ENCODE measurements at regions not wholly inside any gene's neighbourhood (a gene's known extent, or its start where the extent isn't known, plus 50 kb on each side); places are given as distances from the start of the nearest gene placed in this dataset.
"Not testable (repeated sequence)": the region's sequence is repeated elsewhere in the genome, so short reads cannot be mapped to it uniquely, and the experiment has no call there.

DNA sequence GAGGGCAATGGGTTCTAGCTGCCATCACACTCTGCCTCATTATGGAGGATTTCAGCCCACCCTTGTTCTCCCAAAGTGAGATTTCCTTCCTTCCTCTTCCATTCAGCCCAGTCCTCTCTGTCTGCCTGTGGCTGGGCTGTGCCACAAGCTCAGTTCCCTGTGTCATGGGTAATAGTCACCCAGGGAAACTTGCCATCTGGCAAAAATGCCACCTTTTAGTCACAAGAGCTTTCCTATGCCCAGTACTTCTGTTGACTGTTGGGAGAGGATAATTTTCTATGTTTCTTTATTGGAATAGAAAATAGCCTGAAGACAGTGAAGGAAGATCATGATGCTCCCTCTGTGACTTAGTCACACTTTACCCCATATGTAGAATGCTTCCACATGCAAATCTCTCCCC lies 71.4 kb downstream of the TLR4 start:
- DNase-seq (ENCODE audit: low read depth): no peak

DNA sequence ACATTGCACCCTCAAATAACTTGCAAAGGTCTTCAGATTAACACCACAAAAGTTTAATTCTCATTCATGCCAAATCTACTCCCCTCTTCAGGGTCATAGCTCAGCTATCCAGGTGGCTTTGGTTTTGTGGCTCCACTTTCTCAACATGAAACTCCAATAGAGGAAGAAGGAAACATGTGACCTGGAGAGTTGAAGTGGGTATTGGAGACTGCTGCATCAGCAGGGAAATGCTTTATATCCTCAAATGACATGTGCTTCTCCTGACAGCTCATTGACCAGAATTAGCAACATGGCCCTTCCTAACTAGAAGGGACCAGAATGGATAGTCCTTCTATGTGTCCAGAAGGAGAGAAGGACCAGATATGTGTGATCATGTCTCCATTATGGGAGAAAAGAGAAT lies 73.6 kb downstream of the TLR4 start:
- no peak for DNase-seq (ENCODE audit: low read depth)

DNA sequence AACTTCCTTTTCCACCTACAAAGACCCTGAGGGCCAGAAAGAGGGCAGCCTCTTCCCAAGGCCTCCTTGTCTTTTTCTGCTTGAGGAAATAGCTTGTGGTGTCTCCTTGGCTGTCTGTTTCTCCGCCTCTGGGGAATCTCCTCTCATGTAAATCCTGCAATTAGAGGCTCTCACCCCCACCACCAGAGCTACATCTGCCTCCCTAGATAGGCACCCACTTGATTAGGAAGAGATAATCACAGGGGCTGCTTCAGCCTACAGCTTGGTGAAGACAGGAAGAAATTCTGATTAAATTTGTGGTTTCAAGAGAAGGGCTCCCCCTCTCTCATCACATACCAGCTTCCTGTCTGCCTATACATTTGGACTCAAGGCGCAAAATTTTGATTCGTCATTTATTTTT lies 75.6 kb downstream of the TLR4 start:
- no peak for DNase-seq (ENCODE audit: low read depth)

DNA sequence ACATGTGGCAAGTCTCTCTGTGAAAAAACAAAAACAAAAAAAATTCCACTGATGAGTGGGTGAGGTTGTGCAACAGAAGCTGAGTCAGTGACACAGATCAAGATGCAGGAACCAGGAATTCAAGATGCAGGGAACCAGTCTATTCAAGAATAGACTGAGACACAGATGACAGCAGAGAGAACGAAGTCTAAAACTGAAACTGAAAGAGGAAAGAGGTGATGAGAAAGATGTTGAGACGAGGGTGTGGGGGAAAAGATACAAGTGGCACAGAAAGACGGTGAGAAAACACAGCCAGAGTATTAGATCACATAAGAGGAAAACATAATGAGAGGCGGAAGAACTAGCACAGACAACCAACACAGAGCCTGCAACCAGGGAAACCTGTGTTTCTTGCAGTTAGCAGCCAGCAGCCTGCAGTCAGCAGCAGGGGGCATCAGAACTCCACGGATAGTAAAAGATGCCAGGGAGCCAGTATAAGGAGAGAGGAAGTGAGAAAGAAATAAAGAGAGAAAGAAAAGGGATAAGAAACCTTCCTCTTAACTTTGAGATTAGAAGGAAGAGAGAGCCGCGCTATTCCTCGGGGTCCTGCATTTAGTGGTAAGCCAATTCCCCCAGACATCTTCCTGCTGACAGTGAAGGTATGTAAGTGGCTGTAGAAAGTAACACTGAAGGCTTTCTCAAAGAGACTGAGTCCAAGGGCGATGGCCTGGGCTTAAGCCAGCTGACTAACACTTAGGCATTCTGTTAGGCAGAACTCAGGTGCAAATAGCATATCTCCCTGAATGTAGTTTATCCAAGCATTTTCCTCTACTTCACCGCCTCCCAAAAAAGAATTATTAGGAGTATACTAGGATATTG lies 79.0 kb downstream of the TLR4 start:
- DNase-seq (ENCODE audit: low read depth): peak; percentile 90

DNA sequence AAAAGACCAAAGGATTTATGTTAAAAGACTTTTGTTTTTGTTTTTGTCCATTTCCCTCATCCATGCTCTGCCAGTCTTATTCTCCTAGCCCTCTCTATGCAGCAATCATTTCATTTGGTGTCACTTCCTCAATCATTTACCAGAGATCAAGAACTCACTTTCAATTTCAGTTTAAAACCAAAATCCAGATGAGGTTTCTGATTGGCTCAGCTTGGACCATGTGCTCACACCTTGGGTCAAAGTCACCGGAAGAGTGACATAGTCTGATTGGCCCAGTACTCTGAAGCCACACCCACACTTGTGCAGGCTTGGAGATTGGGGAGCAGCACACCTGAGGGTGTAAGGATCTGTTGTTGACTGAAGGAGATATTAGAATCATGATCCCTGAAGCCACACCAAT lies 79.6 kb downstream of the TLR4 start:
- DNase-seq (ENCODE audit: low read depth): peak; percentile 16

DNA sequence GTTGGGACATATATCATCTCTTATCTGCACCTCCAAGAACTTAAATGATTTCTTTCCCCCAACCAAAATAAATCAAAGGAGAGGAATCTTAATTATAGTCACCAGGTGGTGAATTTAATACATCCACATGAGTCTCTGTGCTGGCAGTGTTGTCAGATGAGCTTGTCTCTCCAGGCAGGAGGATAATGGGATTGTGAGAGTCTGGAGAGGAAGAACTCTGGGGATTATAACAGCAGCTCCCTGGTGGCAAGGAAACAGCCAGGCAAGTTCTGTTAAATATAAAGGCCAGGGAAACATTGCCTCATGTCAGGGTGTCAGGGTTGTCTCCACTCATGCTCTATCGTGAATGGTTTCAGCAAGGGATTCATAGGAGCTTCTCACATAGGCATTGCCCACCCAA lies 80.8 kb downstream of the TLR4 start:
- no peak for DNase-seq (ENCODE audit: low read depth)

DNA sequence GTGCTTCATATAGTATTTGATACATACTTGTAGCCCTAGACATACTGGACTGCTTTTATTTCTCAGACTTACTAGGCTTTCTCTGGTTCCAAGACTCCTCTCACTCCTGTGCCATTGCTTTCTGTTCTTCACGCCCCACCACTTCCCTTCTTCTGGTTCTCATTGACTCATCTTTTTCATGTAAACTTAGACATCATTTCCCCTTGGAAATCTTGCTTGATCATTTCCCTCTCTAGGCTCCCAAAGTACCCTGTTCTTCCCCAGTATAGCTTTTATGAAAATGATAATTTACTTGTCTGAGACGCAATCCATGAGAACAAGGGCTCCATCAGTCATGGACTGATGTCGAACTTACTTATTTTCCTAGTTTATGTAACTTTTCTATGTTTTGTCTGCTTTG lies 83.5 kb downstream of the TLR4 start:
- DNase-seq (ENCODE audit: low read depth): peak; percentile 27

DNA sequence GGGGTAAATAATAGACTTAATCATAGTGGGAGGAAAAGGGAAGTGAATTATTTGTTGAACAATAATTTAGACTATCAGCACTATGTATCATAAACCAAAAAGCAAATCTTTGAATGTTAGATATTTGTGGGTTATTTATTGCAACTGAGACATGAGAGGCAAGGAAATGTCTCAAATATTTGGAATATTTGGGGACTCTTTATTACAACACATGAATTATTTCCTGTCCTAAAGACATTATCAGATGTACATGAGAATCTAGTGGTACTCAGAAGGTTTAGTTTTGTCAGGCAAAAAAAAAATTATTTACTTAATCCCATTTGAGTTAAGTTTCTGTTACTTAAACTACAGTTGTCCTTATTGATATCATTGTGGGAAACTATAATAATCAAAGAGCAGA lies 91.1 kb downstream of the TLR4 start:
- DNase-seq (ENCODE audit: low read depth): no peak

DNA sequence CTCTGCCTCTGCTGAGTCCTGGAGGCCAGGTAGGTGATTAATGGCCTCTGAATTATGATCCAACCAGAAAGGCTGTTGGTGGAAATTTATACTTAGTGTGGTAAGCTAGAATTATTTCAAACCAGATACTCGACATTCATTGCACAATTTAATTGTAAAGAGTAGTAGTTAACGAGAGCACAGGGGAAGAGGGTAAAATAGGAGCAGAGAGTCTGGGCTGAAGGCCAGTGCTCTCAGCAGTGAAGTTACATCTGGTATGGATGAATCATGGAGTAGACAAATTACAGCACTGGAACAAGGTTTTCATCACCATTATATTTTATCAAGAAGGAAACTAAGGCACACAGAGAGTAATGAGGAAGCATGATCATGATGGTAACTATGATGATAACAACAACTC lies 92.5 kb downstream of the TLR4 start:
- DNase-seq (ENCODE audit: low read depth): peak; percentile 33

DNA sequence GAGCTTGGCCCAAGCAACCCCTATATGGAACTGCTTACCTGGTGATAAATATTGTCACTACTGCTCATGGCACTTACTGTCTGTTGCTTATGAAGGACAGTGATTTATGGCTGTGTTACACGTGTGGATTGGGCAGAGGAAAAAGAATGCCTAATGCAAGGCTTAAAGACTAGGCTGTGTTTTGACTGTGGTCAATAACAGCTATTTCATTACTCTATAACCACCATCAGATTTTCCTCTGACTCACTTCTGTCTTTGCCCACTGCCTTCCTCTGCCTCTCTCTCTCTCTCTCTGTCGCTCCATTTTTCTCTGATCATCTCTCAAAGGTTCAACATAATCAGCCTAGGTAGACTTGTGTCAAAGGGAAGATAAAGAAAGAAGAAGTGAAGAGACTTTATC lies 96.2 kb downstream of the TLR4 start:
- DNase-seq (ENCODE audit: low read depth): no peak

DNA sequence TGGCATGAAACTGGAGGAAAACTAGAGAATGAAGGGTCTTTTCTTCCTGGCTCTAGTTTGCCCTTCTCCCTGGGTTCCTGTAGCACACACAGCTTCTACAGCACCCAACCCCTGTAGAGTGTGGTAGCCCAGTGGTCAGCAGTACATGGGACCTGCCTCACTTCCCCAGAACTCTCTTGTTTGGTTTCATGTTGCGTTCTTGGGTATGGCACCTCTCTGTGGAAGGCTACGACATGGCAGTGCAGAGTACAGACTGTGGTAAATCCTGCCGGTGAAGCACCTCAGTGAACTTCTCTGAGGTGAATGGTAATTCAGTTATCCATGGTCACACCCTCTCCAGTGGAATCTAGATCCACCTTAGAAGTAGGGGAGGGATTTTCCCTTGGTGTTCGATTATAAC lies 105.5 kb downstream of the TLR4 start:
- DNase-seq (ENCODE audit: low read depth): no peak

DNA sequence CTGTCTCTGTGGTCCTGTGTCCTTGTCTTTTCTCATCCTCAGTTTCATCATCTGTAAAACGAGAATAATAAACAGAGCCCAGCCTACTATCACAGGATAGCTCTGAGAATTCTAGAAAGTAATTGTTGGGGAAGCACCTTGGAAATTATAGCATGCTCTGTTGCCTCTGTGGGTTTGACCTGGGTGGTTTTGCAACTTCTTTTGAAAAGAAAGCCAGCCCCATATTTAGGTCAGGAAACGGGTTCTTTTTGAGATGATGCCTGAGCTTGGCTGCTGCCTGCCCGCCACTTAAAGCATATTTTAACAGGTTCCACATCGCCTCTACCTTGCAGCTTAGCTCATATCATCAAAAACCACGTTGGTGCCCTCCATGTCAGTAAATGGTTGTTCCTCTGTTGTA lies 111.1 kb downstream of the TLR4 start:
- peak; percentile 9 for DNase-seq (ENCODE audit: low read depth)

DNA sequence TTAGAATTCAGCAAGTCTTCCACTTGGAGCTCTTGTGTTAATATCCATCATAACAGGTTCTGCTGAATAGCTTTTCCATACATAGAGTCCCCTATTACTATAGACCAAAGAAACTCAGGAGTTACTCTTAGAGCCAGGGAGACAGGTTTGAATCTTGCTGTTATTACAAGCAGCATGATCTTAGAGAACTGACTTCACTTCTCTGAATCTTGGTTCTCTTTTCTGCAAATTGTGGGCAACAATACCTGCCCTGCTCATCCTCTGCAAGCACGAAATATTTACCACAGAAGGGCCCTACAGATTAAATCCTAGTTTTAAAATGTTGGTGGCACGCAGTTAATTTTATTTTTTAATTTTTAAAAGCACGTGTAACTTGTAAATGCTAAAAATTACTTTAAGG lies 111.7 kb downstream of the TLR4 start:
- DNase-seq (ENCODE audit: low read depth): no peak

DNA sequence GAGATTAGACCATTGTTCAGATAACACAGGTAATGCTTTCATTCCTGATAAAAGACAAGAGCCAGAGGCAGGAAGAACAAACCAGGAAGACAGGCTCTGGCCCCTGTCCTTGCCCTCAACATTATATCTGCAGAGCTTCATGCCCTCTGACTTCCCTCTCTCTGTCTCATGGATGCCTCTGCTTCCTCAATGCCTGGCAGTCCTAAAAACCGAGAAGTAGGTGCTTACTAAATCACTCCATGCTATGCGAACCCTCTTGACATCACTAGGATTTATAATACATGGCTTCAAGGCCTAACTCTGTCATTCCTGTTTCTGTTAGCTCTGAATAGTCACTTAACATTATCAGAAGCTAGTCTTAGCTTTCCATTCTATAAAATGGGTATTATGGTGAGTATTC lies 117.8 kb downstream of the TLR4 start:
- DNase-seq (ENCODE audit: low read depth): no peak

DNA sequence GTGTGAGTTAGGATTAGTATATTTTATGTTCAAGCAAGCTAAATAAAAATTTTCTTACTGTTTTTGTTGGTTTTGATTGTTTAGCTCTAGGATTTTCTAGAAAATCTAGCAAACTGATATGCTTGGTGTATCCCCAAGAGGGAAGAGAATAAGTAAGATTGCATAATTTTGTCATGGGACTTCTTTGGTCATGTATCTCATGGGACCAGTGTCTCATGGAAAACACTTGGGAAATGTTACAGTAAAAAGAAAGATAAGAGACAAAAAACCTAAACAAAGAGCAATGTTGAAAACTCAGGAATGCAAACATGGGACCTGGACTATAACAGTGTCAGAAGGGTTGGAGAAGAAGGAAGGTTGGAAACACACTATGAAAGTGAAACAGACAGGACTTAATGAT lies 119.4 kb downstream of the TLR4 start:
- DNase-seq (ENCODE audit: low read depth): no peak

DNA sequence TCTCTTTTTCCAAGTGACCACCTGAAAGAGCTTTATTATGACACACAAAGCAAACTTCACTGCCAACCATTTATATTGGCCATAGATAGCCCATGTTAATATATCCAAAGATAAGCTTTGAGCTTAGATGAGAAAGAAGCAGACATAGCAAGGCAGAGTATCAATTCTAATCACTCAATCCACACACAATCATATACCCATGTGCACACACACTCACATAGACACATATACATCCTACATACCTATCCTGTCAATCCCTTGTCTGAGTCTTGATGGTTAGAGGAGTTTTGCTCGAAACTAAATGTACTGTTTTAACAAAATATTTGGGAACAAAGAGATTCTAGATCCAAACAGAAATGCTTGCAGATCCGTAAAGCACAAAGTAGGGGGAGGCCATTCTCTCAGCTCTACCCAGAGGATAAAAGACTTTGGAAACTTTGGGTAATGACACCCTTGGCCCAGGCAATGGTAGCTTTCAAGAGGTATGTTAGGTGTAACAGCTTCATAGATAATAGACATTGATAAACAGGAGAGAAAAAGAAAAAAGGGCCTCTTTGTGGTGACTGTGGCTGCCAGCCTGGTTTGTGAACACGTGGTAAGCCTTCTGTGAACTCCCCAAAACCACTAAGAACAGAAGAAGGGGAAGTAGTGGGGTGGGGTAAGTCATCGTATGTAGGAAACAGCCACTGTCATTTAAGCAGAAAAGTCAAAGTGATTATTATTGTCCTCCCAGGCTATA lies 121.6 kb downstream of the TLR4 start:
- no peak for DNase-seq (ENCODE audit: low read depth)

DNA sequence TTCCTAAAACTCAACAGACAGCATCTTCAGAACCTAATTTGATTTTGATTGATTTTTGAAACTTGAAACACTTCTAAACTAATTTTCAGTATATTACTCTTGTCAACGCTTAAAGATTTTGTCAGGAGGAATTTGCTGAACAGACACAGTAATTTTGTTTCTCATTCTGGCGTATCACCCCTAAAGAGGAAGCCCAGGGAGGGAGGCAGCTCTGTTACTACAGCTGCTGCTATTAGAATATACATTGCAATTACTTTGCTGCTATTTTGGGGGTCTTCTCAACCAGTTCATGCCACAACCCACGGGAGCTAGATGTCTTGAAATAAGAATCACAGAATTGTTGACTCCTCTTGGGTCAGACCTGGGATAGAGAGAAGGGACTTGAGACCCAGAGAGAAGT lies 122.6 kb downstream of the TLR4 start:
- DNase-seq (ENCODE audit: low read depth): no peak

DNA sequence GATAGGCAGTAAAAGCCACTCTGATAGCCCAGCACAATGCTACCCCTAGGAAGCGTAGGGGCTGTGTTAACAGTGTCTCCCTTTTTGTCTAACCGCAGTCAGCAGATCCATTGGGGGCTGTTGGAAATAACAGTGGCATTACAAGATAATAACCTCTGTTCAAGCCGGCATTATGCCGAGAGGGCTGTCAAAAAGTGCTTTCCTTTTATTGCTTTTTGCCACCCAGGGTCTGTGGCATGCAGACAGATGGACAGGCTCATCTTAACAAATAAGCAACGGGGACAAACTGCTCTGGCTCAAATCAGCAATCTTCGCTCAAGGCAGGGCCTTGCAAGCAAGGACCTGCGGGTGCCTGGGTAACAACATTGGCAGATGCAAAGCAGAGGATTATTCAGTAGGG lies 123.3 kb downstream of the TLR4 start:
- DNase-seq (ENCODE audit: low read depth): no peak

DNA sequence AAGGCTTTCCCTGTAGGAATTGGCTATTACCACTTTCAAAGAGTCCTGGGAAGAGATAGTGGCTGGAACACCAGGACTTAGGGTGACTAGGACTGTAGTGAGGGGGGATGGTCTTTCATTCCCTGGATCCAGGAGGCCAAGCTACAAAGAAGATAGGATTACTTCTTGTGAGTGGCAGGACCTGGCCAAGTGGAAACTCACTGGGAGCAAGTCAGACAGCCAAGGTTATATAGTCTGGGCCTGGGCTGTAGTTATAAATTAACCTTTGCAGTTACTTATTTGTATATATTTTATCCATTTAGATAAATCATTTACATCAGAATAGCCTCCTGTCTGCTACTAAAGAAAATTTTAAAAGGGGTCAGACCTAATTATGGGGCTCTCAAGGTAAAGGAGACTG lies 124.3 kb downstream of the TLR4 start:
- peak; percentile 83 for DNase-seq (ENCODE audit: low read depth)

DNA sequence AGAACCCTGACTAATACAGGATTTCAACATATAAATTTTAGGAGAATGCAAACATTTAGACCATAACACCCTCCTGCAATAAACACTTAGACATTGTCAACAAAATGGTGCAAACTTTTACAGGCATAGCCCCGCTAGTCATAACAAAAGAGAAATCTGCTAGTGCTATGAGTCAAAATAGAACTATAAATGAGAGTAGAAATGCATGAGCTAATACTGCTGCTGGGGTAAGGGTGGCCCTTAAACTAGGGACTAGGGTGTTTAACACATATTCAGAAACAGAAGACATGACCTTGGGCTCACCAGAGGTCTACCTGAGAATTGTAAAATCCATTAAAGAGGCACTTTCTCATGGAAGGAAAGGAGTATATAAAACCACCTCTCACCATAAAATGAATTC lies 131.6 kb downstream of the TLR4 start:
- no peak for DNase-seq (ENCODE audit: low read depth)

DNA sequence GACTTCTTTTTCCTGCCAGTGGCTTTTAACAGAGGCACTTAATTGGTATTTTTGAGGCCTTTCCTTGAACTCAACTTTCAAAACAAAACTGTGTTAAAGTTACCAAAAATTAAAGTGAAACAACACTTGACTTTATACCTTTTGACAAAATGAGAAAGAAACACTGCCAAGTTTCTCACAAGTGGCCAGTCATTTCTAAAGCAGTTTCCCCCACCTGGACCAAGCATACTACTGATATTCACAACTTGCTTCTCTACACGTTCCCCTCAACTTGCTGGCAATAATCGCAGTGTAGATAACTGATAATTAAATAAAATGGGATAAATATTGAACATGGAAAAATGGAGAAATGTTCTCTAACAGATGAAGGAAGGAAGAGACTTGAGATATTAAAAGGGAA lies 135.7 kb downstream of the TLR4 start:
- DNase-seq (ENCODE audit: low read depth): no peak

DNA sequence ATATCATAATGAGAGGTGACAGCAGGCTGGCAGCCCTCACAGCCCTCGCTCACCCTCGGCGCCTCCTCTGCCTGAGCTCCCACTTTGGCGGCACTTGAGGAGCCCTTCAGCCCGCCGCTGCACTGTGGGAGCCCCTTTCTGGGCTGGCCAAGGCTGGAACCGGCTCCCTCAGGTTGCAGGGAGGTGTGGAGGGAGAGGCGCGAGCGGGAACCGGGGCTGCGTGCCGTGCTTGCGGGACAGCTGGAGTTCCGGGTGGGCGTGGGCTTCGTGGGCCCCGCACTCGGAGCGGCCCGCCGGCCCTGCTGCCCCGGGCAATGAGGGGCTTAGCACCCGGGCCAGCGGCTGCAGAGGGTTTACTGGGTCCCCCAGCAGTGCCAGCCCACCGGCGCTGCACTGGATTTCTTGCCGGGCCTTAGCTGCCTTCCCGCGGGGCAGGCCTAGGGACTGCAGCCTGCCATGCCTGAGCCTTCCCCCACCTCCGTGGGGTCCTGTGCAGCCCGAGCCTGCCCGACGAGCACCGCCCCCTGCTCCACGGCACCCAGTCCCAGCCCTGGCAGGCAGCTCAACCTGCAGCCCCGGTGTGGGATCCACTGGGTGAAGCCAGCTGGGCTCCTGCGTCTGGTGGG lies 147.7 kb downstream of the TLR4 start:
- DNase-seq (ENCODE audit: low read depth): not testable (repeated sequence)

DNA sequence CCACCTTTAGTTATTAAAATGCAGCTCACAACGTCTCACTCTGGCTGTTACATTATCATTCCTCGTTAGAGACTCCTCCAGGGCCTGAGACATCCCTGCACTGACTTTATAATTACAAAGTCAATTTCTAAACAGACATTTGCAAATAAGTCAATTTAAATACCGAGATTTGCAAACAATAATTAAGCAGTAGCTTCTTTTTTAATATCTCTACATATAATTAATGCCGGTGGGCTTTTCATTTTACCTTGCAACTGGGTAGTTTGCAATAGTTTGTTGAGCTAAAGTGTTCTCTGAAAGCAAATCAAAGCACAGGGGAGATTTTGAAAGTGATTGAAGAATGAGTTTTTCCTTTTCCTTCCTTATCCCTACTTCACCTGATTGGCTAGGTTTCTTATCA lies 154.4 kb downstream of the TLR4 start:
- no peak for DNase-seq (ENCODE audit: low read depth)
